Dermis blood vessel endothelial cell (primary cell): ENCODE measurements at regions not wholly inside any gene's neighbourhood (a gene's known extent, or its start where the extent isn't known, plus 50 kb on each side); places are given as distances from the start of the nearest gene placed in this dataset.
"Not testable (repeated sequence)": the region's sequence is repeated elsewhere in the genome, so short reads cannot be mapped to it uniquely, and the experiment has no call there.

Experiments
- DNase-seq: peaks from one replicate; pipeline ENCODE4 v3.0.0; 2010

DNA sequence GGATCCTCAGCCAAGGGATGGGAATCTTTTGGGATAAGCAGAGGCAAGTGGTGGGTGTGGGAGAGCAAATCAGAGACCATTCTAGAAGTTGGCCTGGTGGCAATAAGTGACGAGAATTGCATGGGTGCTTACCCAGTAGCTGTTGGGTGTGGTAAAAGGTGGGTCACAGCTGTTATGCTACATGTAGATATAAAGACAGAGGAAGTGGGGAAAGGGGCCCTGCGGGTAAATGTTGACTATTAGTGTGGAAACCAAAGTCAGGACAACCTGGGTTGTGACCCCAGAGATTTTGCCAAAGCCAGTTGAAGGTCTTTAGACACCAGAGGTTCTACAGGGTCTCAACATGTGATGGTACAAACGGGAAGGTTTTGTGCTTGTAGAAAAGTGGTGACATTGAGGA lies 443.6 kb upstream of the HNRNPA3 start:
- DNase-seq, result no peak

DNA sequence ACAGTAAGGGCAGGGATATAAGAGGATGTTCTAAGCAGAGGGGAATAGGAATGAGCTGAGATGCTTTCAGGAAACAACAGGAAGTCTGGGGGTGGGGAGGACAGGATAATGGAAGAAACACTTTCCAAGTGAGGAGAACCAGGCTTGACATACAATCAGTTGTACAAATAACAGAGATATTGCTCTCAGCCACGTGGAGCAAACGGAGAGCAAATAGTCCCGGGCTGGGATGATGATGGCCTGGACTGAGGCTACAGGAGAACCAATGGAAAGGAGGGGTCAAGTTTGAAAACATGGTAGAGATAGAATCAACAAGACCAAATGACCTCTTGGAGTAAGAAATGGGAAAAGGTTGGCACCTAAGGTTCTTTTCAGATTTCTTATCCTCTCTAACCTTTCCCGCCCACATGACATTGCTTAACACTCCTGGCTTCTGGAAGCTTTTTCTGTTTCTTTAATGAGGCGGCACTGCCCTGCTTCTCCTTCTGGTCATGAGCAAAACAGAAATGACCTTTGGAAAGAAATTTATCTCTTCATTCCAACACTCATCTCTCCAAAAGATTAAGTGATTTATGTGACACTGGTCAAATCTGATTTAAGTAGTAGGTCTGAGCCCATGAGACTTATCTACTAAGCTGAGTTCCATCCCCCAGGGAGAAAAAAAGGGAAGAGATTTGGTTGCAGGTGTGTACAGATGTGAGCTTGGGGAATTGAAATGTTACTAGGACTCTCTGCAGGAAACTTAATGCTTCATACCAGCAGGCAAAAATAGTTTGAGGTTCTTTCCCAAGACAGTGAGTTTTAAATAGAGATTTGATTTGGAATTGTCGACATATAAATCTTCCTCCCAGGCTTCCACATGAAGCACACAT lies 442.9 kb upstream of the HNRNPA3 start:
- DNase-seq, result no peak

- no peak for DNase-seq
Measured at GRCh38 chr2:176772816-176773215, 439.8 kb upstream of the HNRNPA3 start.

GRCh38 chr2:176774766-176775451 lies 437.7 kb upstream of the HNRNPA3 start:
- DNase-seq, result peak; percentile 5

GRCh38 chr2:176777262-176777661 lies 435.3 kb upstream of the HNRNPA3 start:
- DNase-seq, result no peak

GRCh38 chr2:176779917-176780316 lies 432.7 kb upstream of the HNRNPA3 start:
- no peak for DNase-seq

DNA sequence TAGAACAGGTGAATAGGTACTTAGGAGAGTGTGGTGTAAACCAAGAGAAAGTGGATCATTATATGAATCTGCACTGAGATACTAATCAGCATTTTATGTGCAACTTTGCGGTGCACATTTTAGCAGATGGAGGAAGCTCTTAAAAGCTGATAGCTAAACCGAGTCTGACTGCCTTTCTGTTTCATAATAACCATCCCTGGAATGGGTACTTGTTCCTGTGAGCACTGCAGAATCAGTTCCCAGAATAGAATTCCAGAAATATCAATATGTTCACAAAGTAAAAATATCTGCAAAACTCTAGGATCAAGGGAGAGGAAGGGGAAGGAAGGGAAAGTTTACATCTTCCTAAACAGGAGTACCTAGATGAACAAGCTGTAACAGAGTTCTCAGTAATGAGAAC lies 432.2 kb upstream of the HNRNPA3 start:
- DNase-seq, result no peak

- no peak for DNase-seq
Measured at GRCh38 chr2:176781570-176782217, 430.9 kb upstream of the HNRNPA3 start.

GRCh38 chr2:176784633-176785200 lies 427.9 kb upstream of the HNRNPA3 start:
- no peak for DNase-seq

GRCh38 chr2:176789751-176790150 lies 422.8 kb upstream of the HNRNPA3 start:
- no peak for DNase-seq

GRCh38 chr2:176790468-176790867 lies 422.1 kb upstream of the HNRNPA3 start:
- DNase-seq, result no peak

GRCh38 chr2:176793792-176794191 lies 418.8 kb upstream of the HNRNPA3 start:
- no peak for DNase-seq

DNA sequence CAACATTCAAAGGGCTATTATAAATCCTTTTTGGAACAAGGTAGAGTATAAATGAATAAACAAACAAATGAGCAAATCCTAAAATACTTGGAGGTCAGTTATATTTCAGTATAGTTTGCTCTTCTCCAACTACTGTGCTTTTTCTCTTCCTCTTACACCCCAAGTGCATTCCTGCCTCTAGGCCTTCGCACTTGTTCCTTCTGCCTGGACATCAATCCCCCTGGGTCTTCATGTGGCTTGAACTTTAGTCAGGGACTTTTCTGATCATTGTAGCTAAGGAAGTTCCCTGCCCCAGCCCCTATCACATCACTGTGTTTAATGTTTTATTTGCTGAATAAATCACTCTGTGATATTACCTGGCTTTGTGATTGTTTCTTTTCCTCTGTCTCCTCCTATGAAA lies 418.2 kb upstream of the HNRNPA3 start:
- DNase-seq, result no peak

GRCh38 chr2:176795823-176796222 lies 416.8 kb upstream of the HNRNPA3 start:
- no peak for DNase-seq

- not testable (repeated sequence) for DNase-seq
Measured at GRCh38 chr2:176796677-176797076, 415.9 kb upstream of the HNRNPA3 start.

GRCh38 chr2:176804392-176804791 lies 408.2 kb upstream of the HNRNPA3 start:
- DNase-seq, result no peak

- no peak for DNase-seq
Measured at GRCh38 chr2:176805345-176805744, 407.2 kb upstream of the HNRNPA3 start.

DNA sequence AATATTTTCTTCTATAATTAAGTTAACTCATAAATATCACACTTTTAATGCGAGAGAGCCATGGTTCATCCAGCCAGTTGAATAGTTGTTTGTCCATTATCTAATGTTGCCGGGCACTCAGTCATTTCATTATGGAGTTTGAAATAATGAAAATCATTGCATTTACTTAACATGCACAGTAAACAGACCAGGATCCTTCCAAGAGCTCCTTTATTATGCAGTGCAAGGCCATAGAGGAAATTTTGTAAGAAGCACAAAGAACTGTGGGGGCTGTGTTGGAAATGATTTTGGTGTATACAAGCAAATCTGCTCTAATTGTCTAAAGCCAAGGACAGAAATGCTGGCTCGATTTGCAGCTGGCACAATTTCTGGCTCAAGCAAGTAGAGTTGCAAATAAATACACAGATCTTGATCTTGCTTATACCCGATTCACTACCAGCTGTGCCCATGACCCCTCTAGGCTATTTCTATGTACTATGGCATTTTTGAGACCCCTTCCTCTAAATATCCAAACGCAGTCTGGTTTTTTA lies 400.3 kb upstream of the HNRNPA3 start:
- no peak for DNase-seq

- DNase-seq, result no peak
Measured at GRCh38 chr2:176813156-176813555, 399.4 kb upstream of the HNRNPA3 start.

DNA sequence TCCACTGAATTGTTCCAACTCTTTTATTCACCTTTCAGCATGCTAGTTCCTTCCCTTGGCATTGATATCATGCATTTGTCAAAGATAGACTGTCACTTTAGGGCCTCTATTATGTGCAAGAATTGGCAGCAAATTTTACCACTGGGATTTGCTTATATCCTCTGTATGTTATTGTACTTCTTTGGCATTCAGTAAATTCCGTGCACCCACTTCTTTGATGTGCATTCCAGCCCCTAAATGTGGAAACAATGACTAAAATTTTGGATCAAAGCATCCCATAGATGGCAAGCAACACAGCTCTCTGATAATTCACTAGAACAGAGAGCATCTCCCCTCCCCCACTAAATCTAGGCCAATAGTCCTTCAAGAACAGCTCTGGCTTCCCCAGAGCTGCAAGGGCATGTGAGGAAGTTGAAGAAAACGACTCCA lies 399.0 kb upstream of the HNRNPA3 start:
- peak; percentile 57 for DNase-seq

DNA sequence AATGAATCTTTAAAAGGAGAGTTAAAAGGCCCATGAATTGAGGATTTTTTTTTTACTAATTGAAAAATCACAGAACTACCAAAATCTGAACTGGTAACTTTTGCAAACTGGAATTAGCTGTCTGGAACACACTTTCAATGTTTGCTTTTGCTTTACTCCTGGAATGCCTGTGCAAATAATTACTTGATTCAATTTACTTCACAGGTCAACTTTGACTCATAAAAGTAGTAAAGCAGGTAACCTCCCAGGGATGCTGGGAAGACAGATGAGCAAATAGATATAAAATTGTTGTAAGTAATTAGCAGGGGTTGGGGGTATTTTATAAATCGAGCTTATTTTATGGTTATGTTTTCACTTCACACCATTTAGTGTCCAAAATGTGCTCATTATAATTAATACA lies 398.3 kb upstream of the HNRNPA3 start:
- no peak for DNase-seq

DNA sequence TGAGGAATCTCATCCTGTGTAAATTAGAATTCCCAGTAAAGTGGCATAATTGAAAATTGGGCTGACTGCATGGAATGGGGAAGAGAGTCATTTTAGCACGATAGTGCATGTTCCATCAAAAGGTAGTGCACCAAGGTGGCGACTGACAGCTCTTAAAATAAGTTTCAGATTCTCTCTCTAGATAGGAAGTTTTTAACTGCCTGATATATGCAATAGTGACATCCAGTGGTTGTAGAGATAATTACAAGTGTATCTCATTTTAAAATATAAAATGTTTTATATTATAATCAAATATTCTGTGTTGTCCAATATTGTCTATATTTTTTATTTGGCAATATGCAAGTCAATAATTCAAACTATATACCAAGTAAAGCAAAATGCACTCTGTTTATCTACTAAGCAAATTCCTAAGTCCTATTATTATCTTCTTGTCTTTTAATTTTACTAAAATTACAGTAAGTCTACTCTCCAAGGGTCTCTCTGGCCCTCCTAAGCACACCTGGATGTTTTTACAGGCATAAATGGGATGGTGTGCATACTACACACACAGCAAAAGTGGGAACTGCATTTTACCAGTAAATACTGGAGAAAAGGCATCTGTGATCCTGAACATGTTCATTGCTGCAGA lies 397.7 kb upstream of the HNRNPA3 start:
- DNase-seq, result peak; percentile 64
